GM12891 (cell line): ENCODE measurements at regions not wholly inside any gene's neighbourhood (a gene's known extent, or its start where the extent isn't known, plus 50 kb on each side); places are given as distances from the start of the nearest gene placed in this dataset.

ENCODE experiments used
- DNase-seq: peaks from one replicate; pipeline ENCODE4 v3.0.0; 2011; ENCODE audit warnings: low spot score; ENCODE audit not compliant: insufficient read length
- FAIRE-seq: peaks from 2 replicates; lab custom pipeline; 2011; peaks lifted over from hg19 to GRCh38; lab: Jason Lieb, UNC
- PAX5 ChIP-seq: IDR thresholded peaks from 2 replicates; pipeline ENCODE4 v1.6.1; 2011; ENCODE audit warnings: low read length, moderate library complexity, mild to moderate bottlenecking; ENCODE audit not compliant: insufficient read depth, severe bottlenecking
- POLR2A ChIP-seq: IDR thresholded peaks from 2 replicates; pipeline ENCODE4 v1.6.1; 2011; ENCODE audit warnings: low read depth, low read length, control low read depth
- POLR2AphosphoS5 ChIP-seq: IDR thresholded peaks from 2 replicates; pipeline ENCODE4 v1.6.1; 2011; ENCODE audit warnings: low read depth, low read length, control low read depth
- POU2F2 ChIP-seq: IDR thresholded peaks from 2 replicates; pipeline ENCODE4 v1.6.1; 2011; ENCODE audit warnings: low read depth, mild to moderate bottlenecking, control low read depth, low read length, moderate library complexity
- SPI1 ChIP-seq: IDR thresholded peaks from 2 replicates; pipeline ENCODE4 v1.6.1; 2011; ENCODE audit warnings: low read depth, low read length, control low read depth
- TAF1 ChIP-seq: IDR thresholded peaks from 2 replicates; pipeline ENCODE4 v1.6.1; 2011; ENCODE audit warnings: low read depth, low read length, control low read depth

GRCh38 chr2:204065566-204065965, 129.0 kb downstream of the ICOS start:
- DNase-seq (no peak), FAIRE-seq (no peak)
- TF ChIP-seq TAF1 = no peak
- TF ChIP-seq SPI1 = no peak
- TF ChIP-seq POLR2A = no peak
- no peak for TF ChIP-seq POU2F2
- TF ChIP-seq POLR2AphosphoS5 = no peak
- TF ChIP-seq PAX5 = no peak

- FAIRE-seq = no peak
- TF ChIP-seq POLR2AphosphoS5 = no peak
- no peak for TF ChIP-seq TAF1
- TF ChIP-seq POLR2A = no peak
- TF ChIP-seq PAX5 = no peak
- TF ChIP-seq POU2F2 = no peak
- DNase-seq = no peak
Observed at GRCh38 chr2:204066051-204066450, 129.5 kb downstream of the ICOS start.

- no peak for TF ChIP-seq SPI1
- DNase-seq = no peak
- FAIRE-seq = no peak
Observed at GRCh38 chr2:204069804-204070203, 133.2 kb downstream of the ICOS start.

GRCh38 chr2:204072443-204073324, 136.1 kb downstream of the ICOS start:
- peak; percentile 23 for DNase-seq
- FAIRE-seq = peak; percentile 69
- TF ChIP-seq POLR2AphosphoS5 (no peak), TAF1 (no peak), PAX5 (no peak), POLR2A (no peak), POU2F2 (no peak), SPI1 (no peak)

GRCh38 chr2:204074456-204074855, 137.9 kb downstream of the ICOS start:
- FAIRE-seq (no peak), DNase-seq (no peak)
- TF ChIP-seq PAX5 = no peak
- no peak for TF ChIP-seq TAF1
- TF ChIP-seq SPI1 = no peak
- no peak for TF ChIP-seq POLR2AphosphoS5
- no peak for TF ChIP-seq POU2F2
- no peak for TF ChIP-seq POLR2A

- FAIRE-seq (no peak), DNase-seq (no peak)
- no peak for TF ChIP-seq TAF1
- no peak for TF ChIP-seq POLR2AphosphoS5
- TF ChIP-seq POLR2A = no peak
Observed at GRCh38 chr2:204078003-204078698, 141.6 kb downstream of the ICOS start.

GRCh38 chr2:204081487-204082425, 145.2 kb downstream of the ICOS start:
- no peak for DNase-seq
- TF ChIP-seq POLR2AphosphoS5 (no peak), POU2F2 (no peak), PAX5 (no peak), SPI1 (no peak), TAF1 (no peak), POLR2A (no peak)
- FAIRE-seq = no peak

GRCh38 chr2:204086167-204086566, 149.6 kb downstream of the ICOS start:
- FAIRE-seq = no peak
- TF ChIP-seq PAX5 (no peak), POLR2A (no peak), POU2F2 (no peak), POLR2AphosphoS5 (no peak), SPI1 (no peak), TAF1 (no peak)
- no peak for DNase-seq

- FAIRE-seq = no peak
- no peak for TF ChIP-seq POLR2A
- TF ChIP-seq SPI1 = no peak
- no peak for TF ChIP-seq PAX5
- DNase-seq = no peak
Observed at GRCh38 chr2:204089105-204089504, 152.5 kb downstream of the ICOS start.
